ENCODE measurements at regions not wholly inside any gene's neighbourhood (a gene's known extent, or its start where the extent isn't known, plus 50 kb on each side); places are given as distances from the start of the nearest gene placed in this dataset.

- H3K27ac ChIP-seq: no peak overlapping the region
- no peak overlapping the region for H3K4me3 ChIP-seq
- H3K9me3 ChIP-seq (replicated peaks in 1 of 3): no peaks in the 10 kb centered on the region
- DNase-seq: no peak
- no peaks in the 10 kb centered on the region for H3K4me1 ChIP-seq (replicated peaks in 1 of 2)
- TF ChIP-seq CTCF (IDR thresholded peaks at IDR 0.05) (no peak), POLR2A (IDR thresholded peaks at IDR 0.05) (no peak)
- H3K27me3 ChIP-seq: no peaks in the 10 kb centered on the region
- no peaks in the 10 kb centered on the region for H3K36me3 ChIP-seq (replicated peaks in 1 of 2)
- intact Hi-C loops (cut with DNase I): no loop called here
- 56 to 63% (median 59%) methylated on average over 1 of the region's 1 CpG for WGBS, 4 donors
These were observed 330.5 kb downstream of the KCNS3 start for GRCh38 chr2:18208956-18209355.

- Histone ChIP-seq H3K9me3 (replicated peaks in 1 of 3) (no peaks in the 10 kb centered on the region), H3K36me3 (replicated peaks in 1 of 2) (no peaks in the 10 kb centered on the region), H3K27ac (no peak overlapping the region), H3K27me3 (no peaks in the 10 kb centered on the region), H3K4me3 (no peak overlapping the region), H3K4me1 (replicated peaks in 1 of 2) (no peaks in the 10 kb centered on the region)
- intact Hi-C loops (cut with DNase I): no loop called here
- no peak for DNase-seq
- WGBS, 4 donors: 93 to 100% (median 96%) methylated on average over 1 of the region's 1 CpG
- TF ChIP-seq CTCF (IDR thresholded peaks at IDR 0.05) (no peak), POLR2A (IDR thresholded peaks at IDR 0.05) (no peak)
These were observed 322.3 kb downstream of the KCNS3 start for GRCh38 chr2:18200771-18201170.

GRCh38 chr2:18198677-18199076 lies 320.2 kb downstream of the KCNS3 start:
- intact Hi-C loops (cut with DNase I): no loop called here
- no peak for DNase-seq
- WGBS, 4 donors: 81 to 90% (median 83%) methylated on average over 2 of the region's 2 CpGs
- H3K36me3 ChIP-seq (replicated peaks in 1 of 2): no peaks in the 10 kb centered on the region
- H3K27me3 ChIP-seq: no peaks in the 10 kb centered on the region
- H3K27ac ChIP-seq: no peak overlapping the region
- H3K9me3 ChIP-seq (replicated peaks in 1 of 3): no peaks in the 10 kb centered on the region
- TF ChIP-seq CTCF (IDR thresholded peaks at IDR 0.05): no peak
- H3K4me3 ChIP-seq: no peak overlapping the region
- no peaks in the 10 kb centered on the region for H3K4me1 ChIP-seq (replicated peaks in 1 of 2)

GRCh38 chr2:18194161-18194560 lies 315.7 kb downstream of the KCNS3 start:
- intact Hi-C loops (cut with DNase I): no loop called here
- DNase-seq: peak in 4 of 7 donors; percentile 15 to 47 (median 30)
- TF ChIP-seq POLR2A (IDR thresholded peaks at IDR 0.05) (no peak), CTCF (IDR thresholded peaks at IDR 0.05) (no peak)
- no peak overlapping the region for H3K27ac ChIP-seq
- no peaks in the 10 kb centered on the region for H3K9me3 ChIP-seq (replicated peaks in 1 of 3)
- H3K36me3 ChIP-seq (replicated peaks in 1 of 2): no peaks in the 10 kb centered on the region
- 36 to 83% (median 53%) methylated on average over 1 of the region's 1 CpG for WGBS, 4 donors
- H3K4me1 ChIP-seq (replicated peaks in 1 of 2): peaks cover 0 to 1% of the 10 kb centered on the region in 2 donors
- H3K4me3 ChIP-seq: no peak overlapping the region
- no peaks in the 10 kb centered on the region for H3K27me3 ChIP-seq
